K562 (cell line): ENCODE measurements at regions not wholly inside any gene's neighbourhood (a gene's known extent, or its start where the extent isn't known, plus 50 kb on each side); places are given as distances from the start of the nearest gene placed in this dataset.

Source experiments
- ATAC-seq: fragments of 200-7000 bp; cut with Tn5 transposase; 3 replicates; pipeline ENCODE4 v1.9.1; 2020; ENCODE audit warnings: moderate library complexity
- BruUV-seq: library from RNA; stranded (reverse); fragments of 400-500 nt; replicated peaks from 2 replicates; lab custom pipeline; 2021; lab: Mats Ljungman, UMichigan
- CTCF ChIA-PET: fragments of 300-600 bp; formaldehyde crosslinking; extraction: SDS; loops from one replicate; lab custom pipeline; 2021; ENCODE audit warnings: low intra/inter-chr PET ratio; lab: Yijun Ruan, JAX
- POLR2A ChIA-PET: fragments of 300-600, 350-650 bp; sonication (Branson Sonifier 250); formaldehyde crosslinking; extraction: SDS; loops from one replicate; lab custom pipeline; 2021; ENCODE audit warnings: antibody characterized with exemption, inconsistent platforms; lab: Yijun Ruan, JAX
- DNase-seq, 4 experiments: peaks; one replicate each; pipeline versions ENCODE4 v3.0.0 to v3.0.0-alpha.2; 2011 to 2018; ENCODE audit warnings: low spot score in 3 of 4, mixed read lengths in 3 of 4; ENCODE audit errors: extremely low read depth in 1 of 4
- FAIRE-seq: peaks from 2 replicates; lab custom pipeline; 2011; peaks lifted over from hg19 to GRCh38; lab: Jason Lieb, UNC
- H2AFZ ChIP-seq: 2 replicates; pipeline ENCODE4 v1.6.0; 2011; ENCODE audit warnings: low read depth, low read length, control low read depth, inconsistent platforms
- H3K27ac ChIP-seq: fragments of 200-600 bp; 3 replicates; pipeline ENCODE4 v1.8.0; 2011; ENCODE audit warnings: low read depth, mild to moderate bottlenecking, control low read depth, inconsistent platforms, low read length, moderate library complexity, mixed read lengths; ENCODE audit errors: extremely low read depth
- H3K27me3 ChIP-seq, 2 experiments: fragments of 300-600 bp in 1 of 2; 2 replicates in 1 of 2; 3 replicates in 1 of 2; pipeline versions ENCODE4 v1.6.0 to v1.8.0; 2011; ENCODE audit warnings: inconsistent platforms in 2 of 2, low read length in 2 of 2, mild to moderate bottlenecking in 1 of 2, mixed read lengths in 1 of 2, moderate library complexity in 1 of 2; ENCODE audit not compliant: control insufficient read depth in 2 of 2, insufficient read depth in 2 of 2
- H3K36me3 ChIP-seq: fragments of 300-600 bp; 3 replicates; pipeline ENCODE4 v1.8.0; 2011; ENCODE audit warnings: mild to moderate bottlenecking, low read length, inconsistent platforms; ENCODE audit not compliant: control insufficient read depth, insufficient read depth
- H3K4me1 ChIP-seq, 2 experiments: fragments of 200-600 bp in 1 of 2; replicated peaks in 1 of 2; 2 replicates in 1 of 2; 3 replicates in 1 of 2; pipeline versions ENCODE4 v1.5.1 to v1.8.0; 2011; ENCODE audit warnings: inconsistent platforms in 2 of 2, low read length in 2 of 2, mild to moderate bottlenecking in 1 of 2, mixed read lengths in 1 of 2, moderate library complexity in 1 of 2; ENCODE audit not compliant: control insufficient read depth in 2 of 2, insufficient read depth in 2 of 2
- H3K4me2 ChIP-seq: 2 replicates; pipeline ENCODE4 v1.6.1; 2011; ENCODE audit warnings: low read length, control low read depth, inconsistent platforms, mixed read lengths; ENCODE audit not compliant: insufficient read depth
- H3K4me3 ChIP-seq: fragments of 200-600 bp; sonication (generic), shearing (Covaris generic); 2 replicates; pipeline ENCODE4 v1.5.1; 2016; ENCODE audit warnings: control low read depth, inconsistent platforms
- H3K79me2 ChIP-seq: fragments of 200-600 bp; 3 replicates; pipeline ENCODE4 v1.8.0; 2011; ENCODE audit warnings: low read length, inconsistent platforms; ENCODE audit not compliant: control insufficient read depth, insufficient read depth
- H3K9ac ChIP-seq, 2 experiments: 2 replicates each; pipeline versions ENCODE4 v1.6.0 to v1.6.1; 2011; ENCODE audit warnings: low read depth in 2 of 2, low read length in 2 of 2, control low read depth in 1 of 2, inconsistent platforms in 1 of 2, mild to moderate bottlenecking in 1 of 2, mixed read lengths in 1 of 2; ENCODE audit not compliant: insufficient read depth in 1 of 2
- H3K9me1 ChIP-seq: one replicate; pipeline ENCODE4 v1.6.0; 2011; ENCODE audit warnings: inconsistent platforms, mild to moderate bottlenecking, low read length, moderate library complexity; ENCODE audit not compliant: control insufficient read depth, insufficient read depth
- H3K9me3 ChIP-seq: replicated peaks from 2 replicates; pipeline ENCODE4 v1.5.1; 2011; ENCODE audit warnings: low read depth, low read length, inconsistent platforms; ENCODE audit not compliant: control insufficient read depth, insufficient read depth
- H4K20me1 ChIP-seq: replicated peaks from 2 replicates; pipeline ENCODE4 v1.6.1; 2011; ENCODE audit warnings: low read length, inconsistent platforms, mixed read lengths; ENCODE audit not compliant: control insufficient read depth, insufficient read depth
- LEF1 ChIP-seq: fragments of 450-650 bp; IDR thresholded peaks from 2 replicates; pipeline ENCODE4 v1.6.1; 2016; ENCODE audit warnings: mild to moderate bottlenecking
- POU5F1 ChIP-seq: fragments of 150-350 bp; IDR thresholded peaks from 2 replicates; pipeline ENCODE4 v1.6.1; 2014; ENCODE audit warnings: borderline replicate concordance, low read length, low read depth, mild to moderate bottlenecking; ENCODE audit not compliant: partially characterized antibody
- PRDM10 ChIP-seq: fragments of 450-650 bp; IDR thresholded peaks from 2 replicates; pipeline ENCODE4 v1.6.1; 2018; ENCODE audit not compliant: partially characterized antibody
- UBTF ChIP-seq, 2 experiments: IDR thresholded peaks; 2 replicates each; pipeline ENCODE4 v1.6.1; 2012; ENCODE audit warnings: improper control_type of control experiment in 2 of 2, low read depth in 2 of 2, low read length in 2 of 2, borderline replicate concordance in 1 of 2
- ZBTB40 ChIP-seq, 2 experiments: fragments of 450-650 bp in 1 of 2; sonication (generic) in 1 of 2; formaldehyde crosslinking in 1 of 2; IDR thresholded peaks; 2 replicates each; pipeline versions ENCODE4 v1.7.1 to v1.9.0; 2016 to 2022; ENCODE audit warnings: inconsistent platforms in 1 of 2, mild to moderate bottlenecking in 1 of 2, missing genetic modification reagents in 1 of 2
- WGBS: fragments of 100-300 bp; shearing (Covaris generic); methylation state at CpG from one replicate; pipeline ENCODE4 v1.1.6; 2016; ENCODE audit warnings: low coverage, mixed read lengths; ENCODE audit not compliant: insufficient coverage; ENCODE audit errors: missing lambda C conversion rate; 5-methylcytosine and 5-hydroxymethylcytosine counted together
- in situ Hi-C: fragments of 300-500 bp; cut with MboI; formaldehyde crosslinking; loops from 4 replicates; pipeline ENCODE4 v1.15.0; 2018; ENCODE audit warnings: inconsistent platforms, mixed read lengths
- intact Hi-C: fragments of 100-400 bp; cut with micrococcal nuclease; formaldehyde crosslinking; loops from 2 replicates; pipeline ENCODE4 v1.14.2; 2022

- BruUV-seq: no TSS peak
- POLR2A ChIA-PET: no interaction called here
- CTCF ChIA-PET: no interaction called here
- no peaks in the 10 kb centered on the region for H3K27me3 ChIP-seq
- H3K4me2 ChIP-seq: no peak overlapping the region
- no peak overlapping the region for H3K4me3 ChIP-seq
- no peak overlapping the region for H2AFZ ChIP-seq
- no peaks in the 10 kb centered on the region for H4K20me1 ChIP-seq
- no peaks in the 10 kb centered on the region for H3K9me1 ChIP-seq
- no peaks in the 10 kb centered on the region for H3K4me1 ChIP-seq
- FAIRE-seq (no peak), ATAC-seq (no peak), DNase-seq (no peak)
- no peak overlapping the region for H3K9ac ChIP-seq
- in situ Hi-C loops (no loop called here), intact Hi-C loops (no loop called here)
- no peaks in the 10 kb centered on the region for H3K79me2 ChIP-seq
- no peak overlapping the region for H3K27ac ChIP-seq
- no peaks in the 10 kb centered on the region; the same call in 1 of the 2 replicates for H3K9me3 ChIP-seq
- 8% methylated on average over 1 of the region's 1 CpG for WGBS
- H3K36me3 ChIP-seq: no peaks in the 10 kb centered on the region
- TF ChIP-seq ZBTB40 (IDR thresholded peaks at IDR 0.05): no peak
- TF ChIP-seq ZBTB40 (CRISPR knock-in tag; IDR thresholded peaks at IDR 0.05): no peak
- TF ChIP-seq LEF1: no peak
- TF ChIP-seq PRDM10: no peak
- no peak for TF ChIP-seq UBTF (IDR thresholded peaks at IDR 0.05; ENCODE audit: borderline replicate concordance in 1 of 2, low read depth in 2 of 2, low read length in 2 of 2)
- no peak for TF ChIP-seq POU5F1
Observed at GRCh38 chr11:81253244-81253643, 1480.4 kb downstream of the FAM181B start.
